Right cardiac atrium (tissue), 5 donors: ENCODE measurements at regions not wholly inside any gene's neighbourhood (a gene's known extent, or its start where the extent isn't known, plus 50 kb on each side); places are given as distances from the start of the nearest gene placed in this dataset.

Experiments used
- ATAC-seq, 2 donors: fragments of 200-7000 bp; cut with Tn5 transposase; one replicate each; pipeline versions ENCODE4 v1.8.0 to v1.9.1; 2020; ENCODE audit warnings: moderate library complexity in 2 of 2, mild to moderate bottlenecking in 1 of 2
- DNase-seq, 3 donors: peaks; one replicate each; pipeline ENCODE4 v3.0.0-alpha.2; 2020
- H3K27ac ChIP-seq: one replicate; pipeline ENCODE4 v1.5.1; 2013; ENCODE audit warnings: mild to moderate bottlenecking, low read length, control low read depth, moderate library complexity
- H3K27me3 ChIP-seq: one replicate; pipeline ENCODE4 v1.6.1; 2013; ENCODE audit not compliant: control insufficient read depth, insufficient read depth
- H3K4me1 ChIP-seq: one replicate; pipeline ENCODE4 v1.6.1; 2013; ENCODE audit warnings: low read length; ENCODE audit not compliant: control insufficient read depth, insufficient read depth
- H3K4me3 ChIP-seq: one replicate; pipeline ENCODE4 v1.5.1; 2013; ENCODE audit warnings: low read length, control low read depth
- H3K9me3 ChIP-seq: one replicate; pipeline ENCODE4 v1.6.1; 2013; ENCODE audit warnings: low read length; ENCODE audit not compliant: control insufficient read depth
- WGBS: extraction: QIAGEN DNeasy Blood & Tissue Kit; methylation state at CpG from one replicate; pipeline ENCODE4 v1.1.7; 2013; 5-methylcytosine and 5-hydroxymethylcytosine counted together
- intact Hi-C, 4 donors: fragments of 100-400 bp; cut with DNase I; formaldehyde crosslinking; loops; one replicate each; pipeline versions ENCODE4 v1.11.0 to v1.14.0; 2022 to 2023
- donor health status: healthy with polysubstance abuse.
- donor health status: DM: no; HTN: yes; CAD: no.
- donor health status: DM: no; HTN: no; CAD: no.
- donor health status: DM: no; HTN: yes; CAD: no; lungs with severe emphysema.
- donor health status: DM: yes; HTN: yes; CAD: no.

DNA sequence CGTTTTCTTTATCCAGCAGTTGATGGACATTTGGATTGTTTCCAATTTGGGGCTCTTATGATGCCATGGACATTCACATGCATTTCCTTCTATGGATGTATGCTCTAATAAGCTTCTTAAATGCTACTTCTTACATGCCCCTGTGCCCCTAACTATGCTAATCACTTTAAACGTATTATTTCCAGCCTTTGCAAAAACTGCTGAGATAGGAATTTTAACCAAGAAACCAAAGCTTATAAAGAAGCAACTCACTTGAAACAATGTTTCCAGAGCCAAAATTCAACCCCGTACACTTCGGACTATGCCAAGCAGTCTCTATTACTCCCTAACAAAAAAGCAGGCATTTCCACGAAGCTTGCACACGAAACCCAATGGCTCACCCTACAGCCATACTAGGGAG lies 545.6 kb upstream of the WWC1 start:
- H3K27me3 ChIP-seq, result no peaks in the 10 kb centered on the region
- intact Hi-C loops, result no loop called here
- ATAC-seq (no peak), DNase-seq (no peak)
- H3K9me3 ChIP-seq, result no peaks in the 10 kb centered on the region
- H3K4me3 ChIP-seq, result no peak overlapping the region
- WGBS, result 80% methylated on average over 6 of the region's 6 CpGs
- H3K4me1 ChIP-seq, result no peaks in the 10 kb centered on the region
- H3K27ac ChIP-seq, result no peak overlapping the region

DNA sequence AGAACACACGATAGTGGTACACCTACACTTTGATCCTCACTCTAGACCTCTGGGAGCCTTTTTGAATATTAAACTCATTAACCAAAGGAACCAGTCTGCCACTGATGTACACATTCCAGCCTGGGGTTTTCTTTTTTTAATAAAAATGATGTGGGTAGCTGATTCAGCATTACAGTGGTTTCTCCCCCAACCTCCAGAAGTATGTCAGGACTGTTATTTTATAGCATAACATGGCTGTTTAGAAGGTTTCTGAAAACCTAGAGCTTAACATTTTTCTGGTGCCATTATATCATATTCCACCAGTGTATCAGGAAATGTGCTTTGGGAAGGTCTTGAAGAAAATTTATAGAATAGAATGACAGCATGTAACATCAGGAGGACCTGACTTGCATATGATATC lies 540.9 kb upstream of the WWC1 start:
- no peaks in the 10 kb centered on the region for H3K9me3 ChIP-seq
- no peak for ATAC-seq
- WGBS, result 67% methylated on average over 1 of the region's 1 CpG

DNA sequence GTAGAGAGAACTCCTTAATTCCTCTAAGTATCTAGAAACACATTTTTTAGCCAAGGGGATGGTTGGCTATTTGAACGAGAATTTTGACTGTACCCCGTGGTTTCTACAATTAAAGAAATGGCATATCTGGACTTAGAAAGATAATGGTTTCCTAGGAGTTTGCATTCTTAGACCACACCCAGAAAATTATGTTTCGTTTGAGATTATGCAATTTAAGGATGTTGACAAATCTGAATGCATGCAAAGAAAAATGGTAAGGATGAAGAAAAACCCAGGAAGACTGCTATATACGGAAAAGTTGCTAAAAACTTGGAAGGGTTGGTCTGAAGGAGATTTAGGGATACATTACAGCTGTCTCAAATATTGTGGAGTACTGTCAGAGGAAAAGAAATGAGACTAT lies 538.5 kb upstream of the WWC1 start:
- no peaks in the 10 kb centered on the region for H3K9me3 ChIP-seq
- WGBS, result 69% methylated on average over 4 of the region's 4 CpGs
- ATAC-seq, result no peak
- H3K4me1 ChIP-seq, result no peaks in the 10 kb centered on the region
- no peak for DNase-seq
- H3K4me3 ChIP-seq, result no peak overlapping the region
- intact Hi-C loops, result no loop called here
- H3K27ac ChIP-seq, result no peak overlapping the region
- H3K27me3 ChIP-seq, result no peaks in the 10 kb centered on the region

More for the DNA sequence above, 540.9 kb upstream of the WWC1 start:
- Histone ChIP-seq H3K27ac (no peak overlapping the region), H3K4me1 (no peaks in the 10 kb centered on the region), H3K27me3 (no peaks in the 10 kb centered on the region), H3K4me3 (no peak overlapping the region)
- intact Hi-C loops, result no loop called here
- no peak for DNase-seq

GRCh38 chr5:167753725-167754490 lies 537.5 kb upstream of the WWC1 start:
- Histone ChIP-seq H3K4me3 (no peak overlapping the region), H3K4me1 (no peaks in the 10 kb centered on the region), H3K9me3 (no peaks in the 10 kb centered on the region), H3K27ac (no peak overlapping the region), H3K27me3 (no peaks in the 10 kb centered on the region)
- 77% methylated on average over 6 of the region's 6 CpGs for WGBS
- DNase-seq (no peak), ATAC-seq (no peak)
- intact Hi-C loops, result no loop called here

DNA sequence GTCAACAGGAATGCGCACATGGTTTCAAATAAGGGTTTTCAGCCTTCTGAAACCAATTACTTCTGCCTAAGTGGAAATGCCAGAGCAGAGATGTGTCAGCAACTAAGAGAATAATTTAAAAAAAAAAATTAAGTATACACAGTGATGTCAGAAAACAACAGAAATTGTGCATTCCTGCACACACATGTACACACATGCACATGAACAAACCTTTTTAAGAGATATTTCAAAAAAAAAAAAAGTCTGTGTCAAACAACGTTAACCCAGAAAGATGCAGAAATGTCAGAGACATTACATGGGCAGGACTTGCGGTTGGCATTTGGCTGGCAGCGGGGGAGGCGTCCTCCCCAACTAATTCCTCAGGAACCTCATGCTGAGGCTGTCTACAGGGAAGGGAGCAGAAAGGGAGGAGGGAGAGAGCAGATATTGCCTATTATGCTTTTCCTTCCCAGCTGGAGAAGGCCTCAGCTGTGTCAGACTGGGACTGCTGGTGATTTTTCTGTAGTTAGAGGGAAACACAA lies 536.9 kb upstream of the WWC1 start:
- no peak for ATAC-seq
- Histone ChIP-seq H3K4me3 (no peak overlapping the region), H3K27ac (no peak overlapping the region), H3K27me3 (no peaks in the 10 kb centered on the region), H3K9me3 (no peaks in the 10 kb centered on the region), H3K4me1 (no peaks in the 10 kb centered on the region)
- WGBS, result 70% methylated on average over 5 of the region's 5 CpGs
- intact Hi-C loops, result no loop called here
- DNase-seq, result no peak

DNA sequence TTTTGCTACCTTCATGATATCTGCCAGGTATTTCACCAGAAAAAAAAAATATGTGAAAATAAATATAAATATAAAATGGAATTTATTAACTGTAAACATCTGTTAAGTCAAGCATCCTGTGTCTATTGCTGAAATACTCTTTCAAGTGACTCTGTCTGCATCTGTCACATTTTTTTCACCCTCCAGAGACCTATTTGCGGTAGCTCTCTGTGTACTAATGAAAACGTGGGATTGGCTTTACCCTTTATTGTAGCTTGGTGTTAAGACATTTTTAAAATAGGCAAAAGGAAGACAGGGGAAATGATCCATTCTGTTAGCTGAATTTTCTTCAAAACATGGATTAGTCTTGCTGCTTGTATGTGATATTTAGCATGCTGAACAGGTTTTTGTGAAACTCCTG lies 536.0 kb upstream of the WWC1 start:
- no peaks in the 10 kb centered on the region for H3K4me1 ChIP-seq
- H3K27me3 ChIP-seq, result no peaks in the 10 kb centered on the region
- intact Hi-C loops, result no loop called here
- H3K27ac ChIP-seq, result no peak overlapping the region
- ATAC-seq (no peak), DNase-seq (no peak)
- H3K9me3 ChIP-seq, result no peaks in the 10 kb centered on the region
- no peak overlapping the region for H3K4me3 ChIP-seq
- 52% methylated on average over 2 of the region's 2 CpGs for WGBS

GRCh38 chr5:167759057-167759821 lies 532.2 kb upstream of the WWC1 start:
- no peak for DNase-seq
- no peak overlapping the region for H3K4me3 ChIP-seq
- H3K9me3 ChIP-seq, result no peaks in the 10 kb centered on the region
- no peaks in the 10 kb centered on the region for H3K27me3 ChIP-seq
- H3K27ac ChIP-seq, result no peak overlapping the region
- WGBS, result 60% methylated on average over 2 of the region's 2 CpGs
- intact Hi-C loops, result no loop called here
- ATAC-seq, result no peak
- H3K4me1 ChIP-seq, result no peaks in the 10 kb centered on the region

- intact Hi-C loops, result no loop called here
- Histone ChIP-seq H3K9me3 (no peaks in the 10 kb centered on the region), H3K27ac (no peak overlapping the region), H3K27me3 (no peaks in the 10 kb centered on the region), H3K4me3 (no peak overlapping the region), H3K4me1 (no peaks in the 10 kb centered on the region)
- no peak for ATAC-seq
- no peak for DNase-seq
- 61% methylated on average over 4 of the region's 4 CpGs for WGBS
Observed at GRCh38 chr5:167763772-167764171, 527.7 kb upstream of the WWC1 start.

DNA sequence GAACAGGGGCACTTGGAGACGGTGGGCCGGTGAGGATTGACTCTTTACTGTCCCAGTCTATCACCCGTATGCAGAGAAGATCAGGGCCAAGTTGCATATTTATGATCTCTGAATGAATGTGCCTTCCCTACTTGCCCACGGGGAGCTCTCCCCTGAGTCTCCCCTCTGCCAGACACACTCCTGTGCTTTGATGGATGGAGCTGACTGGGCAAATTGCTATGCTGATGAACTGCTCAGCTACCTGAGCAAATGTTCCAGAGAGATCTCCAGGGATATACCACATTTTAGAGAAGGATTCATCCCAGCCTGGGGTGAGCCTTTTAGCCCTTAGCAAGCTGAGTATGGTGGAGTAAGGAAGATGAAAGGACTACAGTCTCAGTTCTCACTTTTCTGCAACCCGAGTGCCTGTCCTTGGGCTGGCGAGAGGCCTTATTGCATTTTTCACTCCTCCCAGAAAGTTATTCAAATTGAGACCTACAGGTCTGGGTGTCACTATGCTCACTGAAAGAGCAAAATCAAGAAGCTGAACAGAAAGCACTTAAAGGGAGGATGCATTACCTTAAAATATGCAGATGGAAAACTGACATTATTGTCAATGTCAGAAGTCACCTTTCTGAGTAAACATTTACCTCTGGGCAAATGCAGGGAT lies 526.7 kb upstream of the WWC1 start:
- 67% methylated on average over 6 of the region's 6 CpGs for WGBS
- DNase-seq (no peak), ATAC-seq (no peak)

GRCh38 chr5:167765352-167765751 lies 526.1 kb upstream of the WWC1 start:
- intact Hi-C loops, result no loop called here
- no peak for DNase-seq
- ATAC-seq, result no peak
- WGBS, result 72% methylated on average over 7 of the region's 7 CpGs
- no peak overlapping the region for H3K4me3 ChIP-seq
- H3K27me3 ChIP-seq, result no peaks in the 10 kb centered on the region
- no peaks in the 10 kb centered on the region for H3K9me3 ChIP-seq
- no peaks in the 10 kb centered on the region for H3K4me1 ChIP-seq
- H3K27ac ChIP-seq, result no peak overlapping the region

More for the DNA sequence above, 526.7 kb upstream of the WWC1 start:
- Histone ChIP-seq H3K27me3 (no peaks in the 10 kb centered on the region), H3K27ac (no peak overlapping the region), H3K4me3 (no peak overlapping the region), H3K9me3 (no peaks in the 10 kb centered on the region), H3K4me1 (no peaks in the 10 kb centered on the region)
- intact Hi-C loops, result no loop called here

DNA sequence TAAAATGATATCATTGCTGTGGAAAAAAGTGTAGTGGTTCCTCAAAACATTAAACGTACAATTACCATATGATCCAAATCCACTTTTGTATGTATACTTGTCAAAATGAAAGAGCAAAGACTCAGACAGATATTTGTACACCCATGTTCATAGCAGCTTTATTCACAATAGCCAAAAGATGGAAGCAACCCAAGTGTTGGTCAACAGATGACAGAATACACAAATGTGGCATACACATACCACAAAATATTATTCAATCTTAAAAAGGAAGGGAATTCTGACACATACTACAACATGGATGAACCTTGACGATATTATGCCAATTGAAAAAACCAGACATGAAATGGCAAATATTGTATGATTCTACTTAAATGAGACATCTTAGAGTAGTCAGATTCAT lies 524.5 kb upstream of the WWC1 start:
- no peak overlapping the region for H3K4me3 ChIP-seq
- no peaks in the 10 kb centered on the region for H3K27me3 ChIP-seq
- 48% methylated on average over 2 of the region's 2 CpGs for WGBS
- no peaks in the 10 kb centered on the region for H3K4me1 ChIP-seq
- DNase-seq (no peak), ATAC-seq (no peak)
- intact Hi-C loops, result no loop called here
- H3K27ac ChIP-seq, result no peak overlapping the region
- H3K9me3 ChIP-seq, result no peaks in the 10 kb centered on the region
